Panc1 (cell line): ENCODE measurements at regions not wholly inside any gene's neighbourhood (a gene's known extent, or its start where the extent isn't known, plus 50 kb on each side); places are given as distances from the start of the nearest gene placed in this dataset.

ENCODE experiments used
- SIN3A ChIP-seq: IDR thresholded peaks from 2 replicates; pipeline ENCODE4 v1.6.1; 2012; ENCODE audit warnings: low read depth, mild to moderate bottlenecking, low read length, moderate library complexity, borderline replicate concordance; ENCODE audit not compliant: insufficient read depth
- TCF7L2 ChIP-seq: IDR thresholded peaks from 2 replicates; pipeline ENCODE4 v1.6.1; 2011; ENCODE audit warnings: mild to moderate bottlenecking, low read depth, low read length, inconsistent platforms
- TF ChIP-seq, protein P1 (sequence below): fragments of 450-650 bp; IDR thresholded peaks from 2 replicates; pipeline ENCODE4 v1.5.1; 2017; ENCODE audit warnings: mild to moderate bottlenecking

GRCh38 chr6:63394656-63395308 is 75.0 kb upstream of the LGSN start:
- TF ChIP-seq, protein P1, sequence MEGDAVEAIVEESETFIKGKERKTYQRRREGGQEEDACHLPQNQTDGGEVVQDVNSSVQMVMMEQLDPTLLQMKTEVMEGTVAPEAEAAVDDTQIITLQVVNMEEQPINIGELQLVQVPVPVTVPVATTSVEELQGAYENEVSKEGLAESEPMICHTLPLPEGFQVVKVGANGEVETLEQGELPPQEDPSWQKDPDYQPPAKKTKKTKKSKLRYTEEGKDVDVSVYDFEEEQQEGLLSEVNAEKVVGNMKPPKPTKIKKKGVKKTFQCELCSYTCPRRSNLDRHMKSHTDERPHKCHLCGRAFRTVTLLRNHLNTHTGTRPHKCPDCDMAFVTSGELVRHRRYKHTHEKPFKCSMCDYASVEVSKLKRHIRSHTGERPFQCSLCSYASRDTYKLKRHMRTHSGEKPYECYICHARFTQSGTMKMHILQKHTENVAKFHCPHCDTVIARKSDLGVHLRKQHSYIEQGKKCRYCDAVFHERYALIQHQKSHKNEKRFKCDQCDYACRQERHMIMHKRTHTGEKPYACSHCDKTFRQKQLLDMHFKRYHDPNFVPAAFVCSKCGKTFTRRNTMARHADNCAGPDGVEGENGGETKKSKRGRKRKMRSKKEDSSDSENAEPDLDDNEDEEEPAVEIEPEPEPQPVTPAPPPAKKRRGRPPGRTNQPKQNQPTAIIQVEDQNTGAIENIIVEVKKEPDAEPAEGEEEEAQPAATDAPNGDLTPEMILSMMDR: no peak
- TF ChIP-seq SIN3A: no peak
- no peak for TF ChIP-seq TCF7L2
